ENCODE measurements at regions not wholly inside any gene's neighbourhood (a gene's known extent, or its start where the extent isn't known, plus 50 kb on each side); places are given as distances from the start of the nearest gene placed in this dataset.
"Not testable (repeated sequence)": the region's sequence is repeated elsewhere in the genome, so short reads cannot be mapped to it uniquely, and the experiment has no call there.

DNA sequence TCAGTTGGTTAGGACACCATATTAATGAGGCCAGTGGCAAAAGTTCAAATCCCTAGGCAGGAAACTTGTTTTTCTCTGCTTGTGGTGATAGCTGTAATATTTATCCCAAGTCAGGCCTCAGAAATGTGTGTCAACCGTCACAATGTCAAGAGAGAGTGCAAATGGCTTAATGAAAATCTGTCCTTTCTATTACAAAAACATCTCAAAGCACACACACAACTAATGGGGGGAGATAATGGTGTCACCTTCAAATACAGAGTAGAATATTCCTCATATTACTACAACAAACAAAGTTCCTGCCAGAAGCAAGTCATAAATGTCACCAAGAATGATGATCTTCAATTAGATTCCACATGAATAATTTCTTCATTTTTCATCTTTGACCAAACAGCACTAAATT is 127.2 kb upstream of the MARCHF11 start:
- Histone ChIP-seq H3K27ac (ENCODE audit: low read depth, low read length) (no peak overlapping the region), H2AFZ (ENCODE audit: low read length, unreplicated experiment) (no peak overlapping the region), H3K36me3 (ENCODE audit: insufficient read depth, low read length) (no peaks in the 10 kb centered on the region)

DNA sequence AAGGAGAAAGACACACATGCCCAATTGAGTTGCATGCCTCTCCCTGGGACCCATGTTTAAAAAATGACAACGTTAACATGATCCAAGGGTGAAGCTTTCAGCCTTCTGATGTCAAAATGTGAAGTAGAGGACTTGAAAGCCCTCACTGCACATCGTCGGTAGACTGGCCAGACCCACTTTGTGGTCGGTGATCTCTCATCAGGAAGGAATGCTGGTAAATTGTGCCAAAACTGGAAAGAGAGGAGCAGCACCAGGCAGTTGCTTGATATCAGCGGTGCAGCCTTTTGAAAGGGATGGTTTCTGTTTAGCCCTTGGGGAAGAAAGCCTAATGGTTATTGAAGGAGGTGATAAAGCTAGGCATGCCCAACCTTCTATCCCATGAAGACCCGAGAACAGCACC is 125.3 kb upstream of the MARCHF11 start:
- Histone ChIP-seq H3K27ac (ENCODE audit: low read depth, low read length) (no peak overlapping the region), H3K4me3 (ENCODE audit: low read depth, low read length) (no peak overlapping the region), H2AFZ (ENCODE audit: low read length, unreplicated experiment) (no peak overlapping the region), H3K36me3 (ENCODE audit: insufficient read depth, low read length) (no peaks in the 10 kb centered on the region), H3K27me3 (ENCODE audit: insufficient read depth, low read length) (no peaks in the 10 kb centered on the region), H3K4me1 (ENCODE audit: control insufficient read depth, insufficient read depth, low read length, unreplicated experiment) (no peaks in the 10 kb centered on the region), H3K79me2 (ENCODE audit: control insufficient read depth, insufficient read depth, low read length, unreplicated experiment) (no peaks in the 10 kb centered on the region)

More for the DNA sequence above, 127.2 kb upstream of the MARCHF11 start:
- no peak overlapping the region for H3K4me3 ChIP-seq (ENCODE audit: low read depth, low read length)
- no peaks in the 10 kb centered on the region for H3K79me2 ChIP-seq (ENCODE audit: control insufficient read depth, insufficient read depth, low read length, unreplicated experiment)
- H3K4me1 ChIP-seq (ENCODE audit: control insufficient read depth, insufficient read depth, low read length, unreplicated experiment), result no peaks in the 10 kb centered on the region
- no peaks in the 10 kb centered on the region for H3K27me3 ChIP-seq (ENCODE audit: insufficient read depth, low read length)

DNA sequence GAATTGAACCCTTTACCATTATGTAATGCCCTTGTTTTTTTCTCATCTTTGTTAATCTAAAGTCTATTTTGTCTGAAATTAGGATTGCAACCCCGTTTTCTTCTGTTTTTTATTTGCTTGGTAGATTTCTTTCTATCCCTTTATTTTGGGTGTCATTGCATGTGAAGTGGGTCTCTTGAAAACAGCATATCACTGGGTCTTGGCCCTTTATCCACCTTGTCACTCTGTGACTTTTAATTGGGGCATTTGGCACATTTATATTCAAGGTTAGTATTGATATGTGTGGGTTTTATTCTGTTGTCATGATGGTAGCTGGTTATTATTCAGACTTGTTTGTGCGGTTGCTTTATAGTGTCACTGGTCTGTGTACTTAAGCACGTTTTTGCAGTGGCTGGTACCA is 117.4 kb upstream of the MARCHF11 start:
- Histone ChIP-seq H3K4me1 (ENCODE audit: control insufficient read depth, insufficient read depth, low read length, unreplicated experiment) (no peaks in the 10 kb centered on the region), H3K27ac (ENCODE audit: low read depth, low read length) (no peak overlapping the region), H3K4me3 (ENCODE audit: low read depth, low read length) (no peak overlapping the region), H2AFZ (ENCODE audit: low read length, unreplicated experiment) (no peak overlapping the region), H3K36me3 (ENCODE audit: insufficient read depth, low read length) (no peaks in the 10 kb centered on the region), H3K79me2 (ENCODE audit: control insufficient read depth, insufficient read depth, low read length, unreplicated experiment) (no peaks in the 10 kb centered on the region), H3K27me3 (ENCODE audit: insufficient read depth, low read length) (no peaks in the 10 kb centered on the region)

DNA sequence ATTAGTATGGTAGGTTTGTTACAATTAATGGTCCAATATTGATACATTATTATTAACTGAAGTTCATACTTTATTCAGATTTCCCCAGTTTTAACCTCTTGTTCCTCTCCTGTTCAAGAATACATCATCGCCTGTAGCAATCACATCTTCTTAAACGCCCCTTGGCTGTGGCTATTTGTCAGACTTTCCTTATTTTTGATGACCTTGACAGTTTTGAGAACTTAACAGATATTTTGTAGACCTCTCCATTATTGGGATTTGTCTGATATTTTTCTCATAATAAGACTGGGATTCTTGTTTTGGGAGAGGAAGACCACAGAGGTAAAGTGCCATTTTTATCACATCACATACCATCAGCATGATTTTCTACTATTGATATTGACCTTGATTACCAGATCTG is 112.3 kb upstream of the MARCHF11 start:
- H3K4me3 ChIP-seq (ENCODE audit: low read depth, low read length), result no peak overlapping the region
- no peaks in the 10 kb centered on the region for H3K4me1 ChIP-seq (ENCODE audit: control insufficient read depth, insufficient read depth, low read length, unreplicated experiment)
- no peaks in the 10 kb centered on the region for H3K79me2 ChIP-seq (ENCODE audit: control insufficient read depth, insufficient read depth, low read length, unreplicated experiment)

DNA sequence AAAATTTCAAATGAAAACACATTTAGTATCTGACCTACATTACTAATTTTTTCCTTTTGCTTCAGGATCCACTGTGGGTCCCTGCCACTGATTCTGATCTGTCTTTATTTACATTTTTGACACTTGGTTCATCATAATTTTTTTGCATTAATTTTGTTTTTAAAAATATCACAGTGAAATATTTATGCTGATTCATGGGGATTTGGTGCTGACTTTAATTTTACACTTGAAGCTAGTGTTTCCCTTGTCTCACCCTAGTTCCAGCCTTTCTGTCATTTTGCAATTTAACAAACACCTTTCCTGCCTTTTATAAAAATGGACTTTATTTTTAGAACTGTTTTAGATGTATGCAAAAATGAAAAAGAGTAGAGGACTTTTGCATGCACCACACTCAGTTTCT is 111.9 kb upstream of the MARCHF11 start:
- no peaks in the 10 kb centered on the region for H3K4me1 ChIP-seq (ENCODE audit: control insufficient read depth, insufficient read depth, low read length, unreplicated experiment)
- H3K27me3 ChIP-seq (ENCODE audit: insufficient read depth, low read length), result no peaks in the 10 kb centered on the region
- H3K27ac ChIP-seq (ENCODE audit: low read depth, low read length), result no peak overlapping the region
- no peaks in the 10 kb centered on the region for H3K36me3 ChIP-seq (ENCODE audit: insufficient read depth, low read length)
- no peak overlapping the region for H2AFZ ChIP-seq (ENCODE audit: low read length, unreplicated experiment)
- no peaks in the 10 kb centered on the region for H3K79me2 ChIP-seq (ENCODE audit: control insufficient read depth, insufficient read depth, low read length, unreplicated experiment)
- H3K4me3 ChIP-seq (ENCODE audit: low read depth, low read length), result no peak overlapping the region

More for the DNA sequence above, 112.3 kb upstream of the MARCHF11 start:
- Histone ChIP-seq H3K27ac (ENCODE audit: low read depth, low read length) (no peak overlapping the region), H2AFZ (ENCODE audit: low read length, unreplicated experiment) (no peak overlapping the region), H3K27me3 (ENCODE audit: insufficient read depth, low read length) (no peaks in the 10 kb centered on the region), H3K36me3 (ENCODE audit: insufficient read depth, low read length) (no peaks in the 10 kb centered on the region)

DNA sequence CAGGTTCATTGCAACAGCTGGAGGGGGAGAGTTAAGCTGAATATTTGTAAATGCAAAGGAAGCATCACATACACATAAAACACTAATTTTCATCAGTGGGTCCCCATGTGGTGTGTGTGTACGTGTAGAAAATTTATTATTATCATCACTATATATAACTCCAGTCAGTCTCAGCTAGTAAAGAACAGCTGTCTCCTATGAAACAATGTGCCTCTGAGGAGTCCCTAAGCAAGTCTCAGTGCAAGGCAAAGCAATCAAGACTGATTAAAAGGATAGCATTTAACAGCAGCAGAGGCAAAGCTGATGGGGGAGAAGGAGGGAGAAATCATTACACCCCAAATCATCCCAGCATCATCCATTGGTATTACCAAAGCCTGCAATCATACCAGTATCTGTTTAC is 104.2 kb upstream of the MARCHF11 start:
- no peak overlapping the region for H3K27ac ChIP-seq (ENCODE audit: low read depth, low read length)
- H3K27me3 ChIP-seq (ENCODE audit: insufficient read depth, low read length), result no peaks in the 10 kb centered on the region
- no peak overlapping the region for H3K4me3 ChIP-seq (ENCODE audit: low read depth, low read length)
- no peak overlapping the region for H2AFZ ChIP-seq (ENCODE audit: low read length, unreplicated experiment)
- H3K36me3 ChIP-seq (ENCODE audit: insufficient read depth, low read length), result no peaks in the 10 kb centered on the region
- no peaks in the 10 kb centered on the region for H3K4me1 ChIP-seq (ENCODE audit: control insufficient read depth, insufficient read depth, low read length, unreplicated experiment)
- H3K79me2 ChIP-seq (ENCODE audit: control insufficient read depth, insufficient read depth, low read length, unreplicated experiment), result no peaks in the 10 kb centered on the region

DNA sequence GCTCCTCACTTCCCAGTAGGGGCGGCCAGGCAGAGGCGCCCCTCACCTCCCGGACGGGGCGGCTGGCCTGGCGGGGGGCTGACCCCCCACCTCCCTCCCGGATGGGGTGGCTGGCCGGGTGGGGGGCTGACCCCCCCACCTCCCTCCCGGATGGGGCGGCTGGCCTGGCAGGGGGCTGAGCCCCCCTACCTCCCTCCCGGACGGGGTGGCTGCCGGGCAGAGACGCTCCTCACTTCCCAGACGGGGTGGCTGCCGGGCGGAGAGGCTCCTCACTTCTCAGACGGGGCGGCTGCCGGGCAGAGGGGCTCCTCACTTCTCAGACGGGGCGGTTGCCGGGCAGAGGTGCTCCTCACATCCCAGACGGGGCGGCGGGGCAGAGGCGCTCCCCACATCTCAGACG is 97.3 kb upstream of the MARCHF11 start:
- not testable (repeated sequence) for H3K27me3 ChIP-seq (ENCODE audit: insufficient read depth, low read length); H2AFZ ChIP-seq (ENCODE audit: low read length, unreplicated experiment); H3K79me2 ChIP-seq (ENCODE audit: control insufficient read depth, insufficient read depth, low read length, unreplicated experiment); H3K27ac ChIP-seq (ENCODE audit: low read depth, low read length); H3K36me3 ChIP-seq (ENCODE audit: insufficient read depth, low read length); H3K4me1 ChIP-seq (ENCODE audit: control insufficient read depth, insufficient read depth, low read length, unreplicated experiment); H3K4me3 ChIP-seq (ENCODE audit: low read depth, low read length)

DNA sequence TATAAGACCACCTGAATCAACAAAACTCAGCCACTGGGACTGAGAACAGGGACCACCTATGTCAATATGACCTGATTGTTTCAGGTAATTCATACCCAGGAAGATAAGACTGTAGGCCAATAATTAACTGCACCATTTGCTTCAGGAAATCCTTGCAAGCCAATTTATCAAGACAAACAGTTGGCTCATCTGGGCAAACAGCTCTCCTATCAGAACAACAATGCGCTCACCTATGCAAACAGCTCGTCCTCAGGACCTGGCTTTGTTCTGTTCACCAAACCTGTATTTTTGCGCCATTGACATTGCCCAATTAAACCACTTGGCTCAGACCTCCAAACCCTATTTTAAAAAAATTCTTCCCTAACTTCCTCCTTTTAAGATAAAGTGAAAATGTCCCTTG is 92.3 kb upstream of the MARCHF11 start:
- H3K36me3 ChIP-seq (ENCODE audit: insufficient read depth, low read length), result no peaks in the 10 kb centered on the region
- H3K27ac ChIP-seq (ENCODE audit: low read depth, low read length), result no peak overlapping the region
- no peak overlapping the region for H2AFZ ChIP-seq (ENCODE audit: low read length, unreplicated experiment)
- H3K4me3 ChIP-seq (ENCODE audit: low read depth, low read length), result no peak overlapping the region
- no peaks in the 10 kb centered on the region for H3K79me2 ChIP-seq (ENCODE audit: control insufficient read depth, insufficient read depth, low read length, unreplicated experiment)
- no peaks in the 10 kb centered on the region for H3K27me3 ChIP-seq (ENCODE audit: insufficient read depth, low read length)
- H3K4me1 ChIP-seq (ENCODE audit: control insufficient read depth, insufficient read depth, low read length, unreplicated experiment), result no peaks in the 10 kb centered on the region

DNA sequence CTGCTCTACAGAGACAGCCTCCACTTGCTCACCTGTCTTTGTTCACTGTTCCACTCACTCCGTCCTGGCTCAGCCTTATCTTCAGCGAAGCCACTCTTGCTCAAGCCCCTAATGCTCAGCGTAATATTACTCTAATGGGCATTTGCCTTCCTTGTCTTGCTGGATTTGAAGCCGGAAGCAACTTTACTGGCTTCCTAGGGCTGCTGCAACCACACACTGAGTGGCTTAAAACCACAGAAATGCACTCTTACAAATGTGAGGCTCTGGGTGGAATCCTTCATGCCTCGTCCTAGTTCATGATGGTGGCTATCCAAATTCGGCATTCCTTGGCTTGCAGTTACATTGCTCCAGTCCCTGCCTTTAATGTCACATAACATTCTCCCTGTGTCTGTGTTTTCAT is 85.5 kb upstream of the MARCHF11 start:
- Histone ChIP-seq H3K27me3 (ENCODE audit: insufficient read depth, low read length) (no peaks in the 10 kb centered on the region), H3K4me3 (ENCODE audit: low read depth, low read length) (no peak overlapping the region), H3K36me3 (ENCODE audit: insufficient read depth, low read length) (no peaks in the 10 kb centered on the region), H3K79me2 (ENCODE audit: control insufficient read depth, insufficient read depth, low read length, unreplicated experiment) (no peaks in the 10 kb centered on the region), H3K27ac (ENCODE audit: low read depth, low read length) (no peak overlapping the region), H2AFZ (ENCODE audit: low read length, unreplicated experiment) (no peak overlapping the region), H3K4me1 (ENCODE audit: control insufficient read depth, insufficient read depth, low read length, unreplicated experiment) (no peaks in the 10 kb centered on the region)

DNA sequence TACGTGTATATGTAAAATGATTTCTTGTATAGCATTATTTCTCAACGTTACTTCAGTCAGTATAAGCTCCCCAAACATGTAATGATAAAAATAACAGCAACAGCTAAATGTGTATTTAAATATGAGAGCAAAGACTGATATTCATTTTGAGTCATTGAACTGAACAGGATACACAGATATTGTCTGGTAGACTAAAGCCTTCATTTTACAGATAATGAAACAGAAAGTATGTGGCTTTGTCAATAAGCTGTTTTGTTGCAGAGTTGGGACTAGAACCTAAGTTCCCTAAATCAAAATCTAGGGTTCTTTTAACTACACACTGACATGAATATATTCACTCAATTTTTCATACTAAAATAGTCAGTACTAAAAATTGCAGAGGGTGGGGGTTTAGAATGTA is 80.4 kb upstream of the MARCHF11 start:
- H3K27ac ChIP-seq (ENCODE audit: low read depth, low read length), result no peak overlapping the region
- H3K36me3 ChIP-seq (ENCODE audit: insufficient read depth, low read length), result no peaks in the 10 kb centered on the region
- H3K27me3 ChIP-seq (ENCODE audit: insufficient read depth, low read length), result no peaks in the 10 kb centered on the region
- H3K79me2 ChIP-seq (ENCODE audit: control insufficient read depth, insufficient read depth, low read length, unreplicated experiment), result no peaks in the 10 kb centered on the region
- no peak overlapping the region for H3K4me3 ChIP-seq (ENCODE audit: low read depth, low read length)
- H3K4me1 ChIP-seq (ENCODE audit: control insufficient read depth, insufficient read depth, low read length, unreplicated experiment), result no peaks in the 10 kb centered on the region
- no peak overlapping the region for H2AFZ ChIP-seq (ENCODE audit: low read length, unreplicated experiment)

DNA sequence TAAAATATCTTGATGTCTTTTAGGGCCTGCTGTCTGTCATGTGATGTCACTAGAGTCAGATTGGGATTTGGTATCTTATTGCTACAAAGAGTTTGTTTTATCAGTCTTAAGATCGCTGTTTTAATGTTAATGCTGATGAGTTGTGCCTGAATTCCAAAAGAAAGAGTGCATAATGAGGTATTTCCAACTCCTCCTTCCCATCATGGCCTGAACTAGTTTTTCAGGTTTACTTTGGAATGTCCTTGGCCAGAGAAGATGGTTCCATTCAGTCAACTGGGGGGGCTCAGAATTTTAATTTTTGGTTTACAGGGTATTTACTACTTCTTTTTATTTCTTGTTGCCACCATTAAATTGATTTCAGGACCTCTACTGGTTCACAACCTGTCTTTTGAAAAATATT is 74.3 kb upstream of the MARCHF11 start:
- Histone ChIP-seq H3K4me3 (ENCODE audit: low read depth, low read length) (no peak overlapping the region), H2AFZ (ENCODE audit: low read length, unreplicated experiment) (no peak overlapping the region), H3K36me3 (ENCODE audit: insufficient read depth, low read length) (no peaks in the 10 kb centered on the region), H3K79me2 (ENCODE audit: control insufficient read depth, insufficient read depth, low read length, unreplicated experiment) (no peaks in the 10 kb centered on the region), H3K27me3 (ENCODE audit: insufficient read depth, low read length) (no peaks in the 10 kb centered on the region), H3K4me1 (ENCODE audit: control insufficient read depth, insufficient read depth, low read length, unreplicated experiment) (no peaks in the 10 kb centered on the region), H3K27ac (ENCODE audit: low read depth, low read length) (no peak overlapping the region)

DNA sequence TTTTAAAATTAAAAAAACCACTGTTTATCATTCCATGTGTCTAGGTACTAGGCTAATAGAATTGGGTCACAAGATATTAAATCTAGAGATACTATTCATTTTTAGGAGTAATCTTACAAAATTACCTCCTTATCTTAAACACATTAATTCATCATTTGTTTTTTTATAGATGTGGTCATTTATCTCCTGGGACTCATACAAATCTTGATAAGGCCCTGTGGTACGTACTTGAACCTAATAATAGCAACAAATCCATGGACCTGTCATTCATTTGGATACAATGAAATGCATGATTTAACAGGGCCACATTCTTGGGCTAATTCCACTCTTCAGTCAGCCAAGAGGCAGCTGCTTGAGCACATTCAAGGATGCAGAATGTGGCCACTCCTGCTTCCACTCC is 66.4 kb upstream of the MARCHF11 start:
- H3K36me3 ChIP-seq (ENCODE audit: insufficient read depth, low read length), result no peaks in the 10 kb centered on the region
- no peak overlapping the region for H2AFZ ChIP-seq (ENCODE audit: low read length, unreplicated experiment)
- H3K4me3 ChIP-seq (ENCODE audit: low read depth, low read length), result no peak overlapping the region
- no peaks in the 10 kb centered on the region for H3K27me3 ChIP-seq (ENCODE audit: insufficient read depth, low read length)
- H3K27ac ChIP-seq (ENCODE audit: low read depth, low read length), result no peak overlapping the region
- H3K79me2 ChIP-seq (ENCODE audit: control insufficient read depth, insufficient read depth, low read length, unreplicated experiment), result no peaks in the 10 kb centered on the region
- no peaks in the 10 kb centered on the region for H3K4me1 ChIP-seq (ENCODE audit: control insufficient read depth, insufficient read depth, low read length, unreplicated experiment)
